Activated naive CD8-positive, alpha-beta T cell treated with anti-CD3 and anti-CD28 coated beads for 36 hours (primary cell): ENCODE measurements at regions not wholly inside any gene's neighbourhood (a gene's known extent, or its start where the extent isn't known, plus 50 kb on each side); places are given as distances from the start of the nearest gene placed in this dataset.

Experiments
- DNase-seq: peaks from one replicate; pipeline ENCODE4 v3.0.0; 2021
- H3K27ac Mint-ChIP-seq: one replicate; pipeline ENCODE4 v1.8.0; 2022; ENCODE audit warnings: mild to moderate bottlenecking, moderate library complexity, mixed read lengths
- H3K27me3 Mint-ChIP-seq: one replicate; pipeline ENCODE4 v1.8.0; 2022; ENCODE audit warnings: mild to moderate bottlenecking, mixed read lengths
- H3K36me3 Mint-ChIP-seq: one replicate; pipeline ENCODE4 v1.8.0; 2021; ENCODE audit warnings: mild to moderate bottlenecking, mixed read lengths
- H3K4me1 Mint-ChIP-seq: one replicate; pipeline ENCODE4 v1.8.0; 2021; ENCODE audit warnings: mixed read lengths
- H3K4me3 Mint-ChIP-seq: one replicate; pipeline ENCODE4 v1.8.0; 2022; ENCODE audit warnings: mild to moderate bottlenecking, moderate library complexity, mixed read lengths
- H3K9me3 Mint-ChIP-seq: one replicate; pipeline ENCODE4 v1.8.0; 2022; ENCODE audit warnings: mixed read lengths

DNA sequence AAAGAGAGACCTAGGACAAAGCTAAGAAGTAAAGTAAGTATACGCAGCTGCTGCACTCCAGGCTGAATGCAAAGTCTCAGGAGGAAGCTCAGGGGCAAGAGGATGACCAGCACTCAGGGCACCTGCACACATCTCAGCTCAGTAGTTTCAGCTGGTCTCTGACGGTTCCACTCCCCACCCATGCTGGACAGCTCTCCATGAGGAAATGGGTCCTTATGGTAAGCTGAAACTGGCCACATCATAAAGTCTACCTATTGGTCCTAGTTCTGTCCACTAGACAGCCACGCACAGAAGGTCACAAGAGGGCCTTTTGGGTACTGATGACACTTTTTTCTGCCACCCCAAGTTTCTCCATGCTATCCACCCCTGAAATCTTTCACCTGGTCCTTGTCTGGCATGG, 215.3 kb downstream of the TTC32 start:
- Mint-ChIP-seq H3K27me3 (peaks cover 8% of the 10 kb centered on the region), H3K4me3 (no peak overlapping the region), H3K27ac (no peak overlapping the region), H3K36me3 (no peaks in the 10 kb centered on the region), H3K4me1 (no peaks in the 10 kb centered on the region), H3K9me3 (no peaks in the 10 kb centered on the region)
- DNase-seq: no peak

- Mint-ChIP-seq H3K4me3 (no peak overlapping the region), H3K9me3 (no peaks in the 10 kb centered on the region), H3K27ac (no peak overlapping the region), H3K4me1 (no peaks in the 10 kb centered on the region), H3K36me3 (no peaks in the 10 kb centered on the region), H3K27me3 (peaks cover 6% of the 10 kb centered on the region)
- DNase-seq: no peak
These were observed 216.1 kb downstream of the TTC32 start for GRCh38 chr2:19685731-19686130.

DNA sequence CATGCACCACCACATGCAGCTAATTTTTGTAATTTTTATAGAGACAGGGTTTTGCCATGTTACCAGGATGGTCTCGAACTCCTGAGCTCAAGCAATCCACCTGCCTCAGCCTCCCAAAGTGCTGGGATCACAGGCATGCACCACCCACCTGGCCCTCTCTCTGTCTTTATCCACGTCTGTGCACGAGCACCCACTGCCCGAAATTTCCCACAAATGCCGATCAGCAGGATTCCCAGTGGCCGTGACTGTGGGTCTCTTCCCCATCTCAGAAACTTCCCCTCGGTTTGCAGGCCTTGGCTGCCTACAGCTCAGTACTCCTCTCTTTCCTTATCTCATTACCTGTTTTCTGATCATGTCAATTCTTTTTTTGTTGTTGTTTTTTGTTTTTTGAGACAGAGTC, 217.3 kb downstream of the TTC32 start:
- Mint-ChIP-seq H3K4me3 (no peak overlapping the region), H3K36me3 (no peaks in the 10 kb centered on the region), H3K9me3 (no peaks in the 10 kb centered on the region), H3K27ac (no peak overlapping the region), H3K27me3 (peaks cover 4% of the 10 kb centered on the region), H3K4me1 (no peaks in the 10 kb centered on the region)
- no peak for DNase-seq

DNA sequence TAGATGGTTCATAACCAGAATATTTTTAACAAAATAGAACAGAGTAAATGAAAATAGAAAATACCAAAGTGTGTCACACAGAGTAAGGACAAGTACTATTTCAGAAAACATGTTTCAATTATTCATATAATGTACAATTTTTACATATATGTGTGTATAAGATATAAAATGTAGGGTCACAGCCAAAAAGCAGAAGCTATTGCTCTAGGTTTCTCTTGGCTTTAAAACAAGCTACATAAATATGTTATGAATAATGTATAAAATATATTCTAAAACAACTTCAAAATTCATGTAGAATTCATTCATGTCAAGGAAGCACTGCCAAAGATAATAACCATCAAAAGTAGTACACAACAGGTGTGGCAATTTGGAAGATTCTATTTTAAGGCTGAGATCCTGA, 218.2 kb downstream of the TTC32 start:
- no peaks in the 10 kb centered on the region for H3K27me3 Mint-ChIP-seq
- no peaks in the 10 kb centered on the region for H3K36me3 Mint-ChIP-seq
- no peak overlapping the region for H3K27ac Mint-ChIP-seq
- no peaks in the 10 kb centered on the region for H3K9me3 Mint-ChIP-seq
- no peak for DNase-seq
- no peak overlapping the region for H3K4me3 Mint-ChIP-seq
- no peaks in the 10 kb centered on the region for H3K4me1 Mint-ChIP-seq

GRCh38 chr2:19682493-19682892, 219.3 kb downstream of the TTC32 start:
- no peaks in the 10 kb centered on the region for H3K9me3 Mint-ChIP-seq
- no peak overlapping the region for H3K27ac Mint-ChIP-seq
- H3K27me3 Mint-ChIP-seq: no peaks in the 10 kb centered on the region
- no peaks in the 10 kb centered on the region for H3K36me3 Mint-ChIP-seq
- DNase-seq: no peak
- H3K4me3 Mint-ChIP-seq: no peak overlapping the region
- no peaks in the 10 kb centered on the region for H3K4me1 Mint-ChIP-seq

DNA sequence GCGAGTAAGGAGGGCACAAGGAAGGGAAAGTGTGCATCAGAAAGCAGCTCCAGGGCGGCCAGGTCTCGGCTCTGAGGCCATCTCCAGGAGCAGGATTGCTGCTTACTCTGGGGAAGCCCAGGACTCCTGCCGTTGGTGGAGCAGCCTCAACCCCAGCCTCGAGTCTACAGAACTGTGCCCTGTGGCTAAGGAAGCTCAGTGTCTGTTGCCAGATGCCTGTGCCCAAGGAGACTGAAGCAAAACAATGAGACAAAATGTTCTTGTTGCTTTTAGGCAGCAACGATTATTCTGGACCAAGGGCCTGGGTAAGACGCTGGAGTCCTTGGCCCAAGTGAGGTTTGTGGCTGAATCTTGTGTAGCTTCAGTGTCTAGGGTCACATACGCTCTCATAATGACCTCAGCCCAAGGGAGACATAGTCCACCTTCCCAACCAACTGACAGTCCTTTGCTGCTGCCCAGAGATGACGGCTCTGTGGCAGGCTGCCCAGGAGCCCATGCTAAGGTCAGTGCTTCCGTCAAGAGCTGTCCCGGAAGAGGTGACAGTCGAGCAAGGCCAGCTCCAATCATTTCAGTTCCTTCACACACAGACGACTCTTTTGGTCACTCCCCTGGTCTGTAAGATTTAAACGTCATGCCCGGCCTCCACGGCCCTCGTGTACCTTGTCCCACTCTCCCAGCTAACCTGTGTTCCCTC, 223.8 kb downstream of the TTC32 start:
- H3K4me3 Mint-ChIP-seq: no peak overlapping the region
- peaks cover 25% of the 10 kb centered on the region for H3K27me3 Mint-ChIP-seq
- H3K4me1 Mint-ChIP-seq: no peaks in the 10 kb centered on the region
- H3K36me3 Mint-ChIP-seq: no peaks in the 10 kb centered on the region
- H3K9me3 Mint-ChIP-seq: no peaks in the 10 kb centered on the region
- no peak for DNase-seq
- no peak overlapping the region for H3K27ac Mint-ChIP-seq

- Mint-ChIP-seq H3K4me3 (no peak overlapping the region), H3K27me3 (peaks cover 25% of the 10 kb centered on the region), H3K36me3 (no peaks in the 10 kb centered on the region), H3K27ac (no peak overlapping the region), H3K9me3 (no peaks in the 10 kb centered on the region), H3K4me1 (no peaks in the 10 kb centered on the region)
- no peak for DNase-seq
These were observed 224.5 kb downstream of the TTC32 start for GRCh38 chr2:19677215-19677777.

DNA sequence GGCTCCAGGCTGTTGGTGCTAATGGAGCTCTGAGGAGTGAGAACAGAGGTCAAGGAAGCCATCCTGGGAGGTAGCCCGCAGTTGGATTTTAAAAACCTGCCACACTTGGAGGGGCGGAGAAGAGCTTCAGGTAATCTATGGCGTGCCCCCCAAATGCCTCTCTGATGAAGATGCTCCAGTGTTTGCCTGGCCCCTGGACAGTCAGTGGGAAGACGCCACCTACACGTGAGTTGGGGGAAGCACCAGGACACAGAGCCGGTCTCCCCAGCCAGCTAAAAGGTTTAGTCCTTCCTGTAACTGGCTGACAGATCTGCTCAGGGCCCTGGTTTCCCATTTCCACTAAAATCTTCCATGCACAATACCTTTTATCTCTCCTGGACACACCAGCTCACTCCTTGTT, 225.0 kb downstream of the TTC32 start:
- H3K4me1 Mint-ChIP-seq: no peaks in the 10 kb centered on the region
- no peak overlapping the region for H3K4me3 Mint-ChIP-seq
- H3K27me3 Mint-ChIP-seq: peaks cover 25% of the 10 kb centered on the region
- DNase-seq: no peak
- H3K9me3 Mint-ChIP-seq: no peaks in the 10 kb centered on the region
- H3K36me3 Mint-ChIP-seq: no peaks in the 10 kb centered on the region
- no peak overlapping the region for H3K27ac Mint-ChIP-seq

- peaks cover 25% of the 10 kb centered on the region for H3K27me3 Mint-ChIP-seq
- no peak overlapping the region for H3K27ac Mint-ChIP-seq
- no peaks in the 10 kb centered on the region for H3K4me1 Mint-ChIP-seq
- H3K4me3 Mint-ChIP-seq: no peak overlapping the region
- H3K36me3 Mint-ChIP-seq: no peaks in the 10 kb centered on the region
- no peaks in the 10 kb centered on the region for H3K9me3 Mint-ChIP-seq
- DNase-seq: no peak
These were observed 225.8 kb downstream of the TTC32 start for GRCh38 chr2:19675856-19676460.

DNA sequence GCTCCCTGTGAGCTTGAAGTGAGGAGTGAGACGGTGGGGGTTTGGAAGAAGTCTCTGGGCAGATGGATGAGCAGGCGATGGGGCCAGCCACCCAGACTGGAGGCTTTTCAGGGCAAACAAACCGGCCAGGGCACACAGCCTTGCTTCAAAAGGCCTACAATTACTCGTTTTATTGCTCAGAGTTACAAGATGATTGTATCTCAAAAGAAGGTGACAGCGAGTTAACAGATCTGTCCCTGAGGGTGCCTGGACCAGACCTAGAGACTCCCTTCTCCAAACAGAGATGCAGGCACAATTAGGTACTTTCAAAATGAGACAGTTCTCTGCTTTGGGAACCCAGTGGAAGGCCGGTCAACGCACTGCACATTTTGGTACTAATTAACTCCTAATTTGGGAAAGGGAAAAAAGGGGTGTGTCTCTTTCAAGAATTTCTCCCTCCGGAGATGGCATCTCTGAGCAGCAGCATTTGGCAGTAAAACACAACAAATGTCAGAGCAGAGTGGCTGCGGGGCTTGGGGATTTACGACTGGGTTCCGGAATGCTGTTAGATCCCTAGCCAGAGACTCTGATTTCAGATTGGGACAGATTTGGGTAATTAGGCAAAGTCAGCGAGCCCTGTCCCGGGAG, 226.7 kb downstream of the TTC32 start:
- H3K4me1 Mint-ChIP-seq: no peaks in the 10 kb centered on the region
- H3K4me3 Mint-ChIP-seq: no peak overlapping the region
- no peak overlapping the region for H3K27ac Mint-ChIP-seq
- no peaks in the 10 kb centered on the region for H3K36me3 Mint-ChIP-seq
- peaks cover 30% of the 10 kb centered on the region for H3K27me3 Mint-ChIP-seq
- no peak for DNase-seq
- no peaks in the 10 kb centered on the region for H3K9me3 Mint-ChIP-seq

DNA sequence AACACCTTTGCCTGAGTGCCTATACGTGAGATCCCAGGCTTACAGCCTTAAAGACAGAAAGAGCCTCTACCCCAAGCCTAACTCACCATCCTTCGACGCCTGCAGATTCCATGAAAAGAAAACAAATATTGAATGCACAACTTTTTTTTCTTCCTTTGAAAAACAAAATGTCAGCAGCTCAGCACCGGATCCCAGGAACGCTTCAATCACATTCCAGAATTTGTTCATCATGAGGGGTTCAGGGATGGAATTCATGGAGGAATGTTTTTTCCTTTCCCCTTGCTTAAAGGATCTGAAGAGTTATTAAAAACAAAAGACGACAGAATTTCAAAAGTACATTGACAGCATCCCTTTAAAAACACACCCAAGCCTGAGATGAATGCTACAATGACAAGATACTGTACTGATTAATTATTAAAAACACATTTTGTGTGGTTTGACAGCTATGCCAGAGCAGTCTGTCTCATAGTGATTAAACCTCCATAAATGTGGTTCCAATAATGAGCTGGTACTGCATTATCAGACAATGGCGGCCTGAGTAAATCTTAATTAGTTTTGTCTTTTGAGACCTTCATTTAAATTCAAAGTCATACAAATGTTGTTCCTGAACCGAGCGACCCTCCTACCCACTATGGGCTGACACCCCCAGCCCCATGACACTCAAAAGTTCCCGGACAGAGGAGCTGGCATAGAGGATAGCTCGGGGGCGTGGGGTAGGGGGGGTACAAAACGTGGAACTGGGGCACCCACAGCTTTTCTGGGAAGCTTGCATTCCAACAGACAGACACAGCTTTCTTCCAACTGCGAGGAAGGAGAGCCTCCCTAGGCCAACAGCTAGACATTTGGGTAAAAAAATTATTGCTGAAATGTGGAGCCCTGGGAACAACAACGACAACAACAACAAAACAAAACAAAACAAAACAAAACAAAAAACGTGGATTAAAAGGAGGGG, 227.5 kb downstream of the TTC32 start:
- no peak for DNase-seq
- no peak overlapping the region for H3K4me3 Mint-ChIP-seq
- no peaks in the 10 kb centered on the region for H3K4me1 Mint-ChIP-seq
- H3K9me3 Mint-ChIP-seq: no peaks in the 10 kb centered on the region
- peaks cover 33% of the 10 kb centered on the region for H3K27me3 Mint-ChIP-seq
- H3K36me3 Mint-ChIP-seq: no peaks in the 10 kb centered on the region
- H3K27ac Mint-ChIP-seq: peak overlapping the region; percentile 13

- Mint-ChIP-seq H3K4me3 (no peak overlapping the region), H3K27ac (no peak overlapping the region), H3K27me3 (peaks cover 43% of the 10 kb centered on the region), H3K9me3 (no peaks in the 10 kb centered on the region), H3K36me3 (no peaks in the 10 kb centered on the region), H3K4me1 (no peaks in the 10 kb centered on the region)
- no peak for DNase-seq
These were observed 228.5 kb downstream of the TTC32 start for GRCh38 chr2:19673213-19673791.

GRCh38 chr2:19671916-19672315, 229.9 kb downstream of the TTC32 start:
- Mint-ChIP-seq H3K9me3 (no peaks in the 10 kb centered on the region), H3K27ac (no peak overlapping the region), H3K27me3 (peaks cover 44% of the 10 kb centered on the region), H3K36me3 (no peaks in the 10 kb centered on the region), H3K4me1 (no peaks in the 10 kb centered on the region), H3K4me3 (no peak overlapping the region)
- DNase-seq: no peak

DNA sequence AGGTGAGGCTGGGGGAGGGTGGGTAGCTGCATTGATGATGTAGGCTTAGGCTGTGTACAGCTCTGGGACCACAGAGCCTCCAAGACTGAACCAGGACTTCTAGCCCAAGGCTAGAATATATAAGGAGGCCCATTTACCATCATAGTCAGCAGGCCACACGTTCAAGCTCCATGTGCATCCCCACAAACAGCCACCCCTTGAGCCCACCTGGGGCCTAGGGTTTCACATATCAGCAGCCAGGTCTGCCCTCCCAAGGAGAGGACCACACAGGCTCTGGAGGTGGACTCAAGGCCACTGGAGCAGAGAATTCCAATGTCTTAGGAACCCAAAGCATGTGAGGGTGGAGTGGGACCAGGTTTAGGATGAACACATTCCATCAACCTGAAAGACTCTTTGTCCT, 230.5 kb downstream of the TTC32 start:
- H3K36me3 Mint-ChIP-seq: no peaks in the 10 kb centered on the region
- peaks cover 44% of the 10 kb centered on the region for H3K27me3 Mint-ChIP-seq
- no peaks in the 10 kb centered on the region for H3K4me1 Mint-ChIP-seq
- no peak overlapping the region for H3K4me3 Mint-ChIP-seq
- no peak overlapping the region for H3K27ac Mint-ChIP-seq
- H3K9me3 Mint-ChIP-seq: no peaks in the 10 kb centered on the region
- no peak for DNase-seq
